Thyroid gland (tissue), 4 donors: ENCODE measurements at regions not wholly inside any gene's neighbourhood (a gene's known extent, or its start where the extent isn't known, plus 50 kb on each side); places are given as distances from the start of the nearest gene placed in this dataset.
"Not testable (repeated sequence)": the region's sequence is repeated elsewhere in the genome, so short reads cannot be mapped to it uniquely, and the experiment has no call there.

ENCODE experiments used
- DNase-seq, 2 donors: peaks; one replicate each; pipeline ENCODE4 v3.0.0-alpha.2; 2019
- H3K27ac ChIP-seq, 3 donors: fragments of 200-600 bp; sonication (generic); 1 replicate in 2 of 3; 2 replicates in 1 of 3; pipeline ENCODE4 v1.5.1; 2016 to 2019; ENCODE audit warnings: mild to moderate bottlenecking in 1 of 3, moderate library complexity in 1 of 3
- H3K27me3 ChIP-seq: fragments of 200-600 bp; sonication (generic); one replicate; pipeline ENCODE4 v1.5.1; 2019
- H3K36me3 ChIP-seq, 2 donors: fragments of 200-600 bp; sonication (generic); one replicate each; pipeline ENCODE4 v1.5.1; 2016 to 2019
- H3K4me1 ChIP-seq, 2 donors: fragments of 200-600 bp; sonication (generic); one replicate each; pipeline ENCODE4 v1.5.1; 2017 to 2019
- H3K4me3 ChIP-seq, 3 donors: fragments of 200-600 bp; sonication (generic); replicated peaks in 1 of 3; 1 replicate in 2 of 3; 2 replicates in 1 of 3; pipeline ENCODE4 v1.5.1; 2016; ENCODE audit warnings: mild to moderate bottlenecking in 1 of 3
- H3K9me3 ChIP-seq: fragments of 200-600 bp; sonication (generic); one replicate; pipeline ENCODE4 v1.5.1; 2017
- POLR2A ChIP-seq, 2 donors: fragments of 450-650 bp; IDR thresholded peaks; one replicate each; pipeline ENCODE4 v1.6.1; 2017; ENCODE audit warnings: antibody characterized with exemption in 2 of 2, mild to moderate bottlenecking in 2 of 2, moderate library complexity in 1 of 2
- WGBS, 2 donors: methylation state at CpG; one replicate each; pipeline ENCODE4 v1.1.5; 2017; 5-methylcytosine and 5-hydroxymethylcytosine counted together
- intact Hi-C: fragments of 100-400 bp; cut with DNase I; formaldehyde crosslinking; loops from one replicate; pipeline ENCODE4 v1.15.1; 2023
- TF ChIP-seq, protein P1 (sequence below), 6 experiments: fragments of 200-600 bp in 3 of 6; fragments of 450-650 bp in 3 of 6; sonication (generic) in 3 of 6; IDR thresholded peaks; one replicate each; pipeline ENCODE4 v1.5.1; 2016 to 2019; ENCODE audit warnings: antibody characterized with exemption in 6 of 6, mild to moderate bottlenecking in 2 of 6, inconsistent platforms in 1 of 6, moderate library complexity in 1 of 6

GRCh38 chr21:15309022-15309590 is 244.3 kb upstream of the NRIP1 start:
- Histone ChIP-seq H3K36me3 (no peaks in the 10 kb centered on the region), H3K4me1 (no peaks in the 10 kb centered on the region), H3K27me3 (no peaks in the 10 kb centered on the region), H3K4me3 (no peak overlapping the region), H3K9me3 (no peaks in the 10 kb centered on the region), H3K27ac (no peak overlapping the region)
- intact Hi-C loops, result no loop called here
- no peak for TF ChIP-seq POLR2A (IDR thresholded peaks at IDR 0.05)
- DNase-seq, result no peak
- WGBS, 2 donors, result 68 to 69% methylated on average over 4 of the region's 4 CpGs

DNA sequence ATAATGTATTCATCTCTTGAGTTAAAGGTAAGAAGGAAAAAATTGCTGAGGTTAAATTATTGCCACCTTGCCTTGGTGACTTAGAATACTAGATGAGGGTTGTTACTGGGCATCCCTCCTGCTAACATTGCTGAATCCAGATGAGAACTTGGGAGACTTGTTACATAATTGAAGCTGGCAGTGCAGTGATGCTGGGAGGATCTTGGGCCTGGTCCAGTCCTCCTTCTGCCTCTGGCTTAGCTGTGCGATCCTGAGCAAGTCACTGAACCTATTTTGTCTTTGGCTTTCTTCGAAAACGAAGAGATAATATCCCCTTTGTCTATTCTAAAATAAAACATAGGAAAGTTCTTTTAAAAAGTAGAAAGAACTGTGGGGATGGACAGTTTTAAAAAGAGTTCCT is 244.9 kb upstream of the NRIP1 start:
- Histone ChIP-seq H3K4me1 (no peaks in the 10 kb centered on the region), H3K36me3 (no peaks in the 10 kb centered on the region), H3K27me3 (no peaks in the 10 kb centered on the region), H3K27ac (no peak overlapping the region), H3K9me3 (no peaks in the 10 kb centered on the region), H3K4me3 (no peak overlapping the region)
- 70 to 90% methylated on average over 3 of the region's 3 CpGs for WGBS, 2 donors
- TF ChIP-seq, protein P1, sequence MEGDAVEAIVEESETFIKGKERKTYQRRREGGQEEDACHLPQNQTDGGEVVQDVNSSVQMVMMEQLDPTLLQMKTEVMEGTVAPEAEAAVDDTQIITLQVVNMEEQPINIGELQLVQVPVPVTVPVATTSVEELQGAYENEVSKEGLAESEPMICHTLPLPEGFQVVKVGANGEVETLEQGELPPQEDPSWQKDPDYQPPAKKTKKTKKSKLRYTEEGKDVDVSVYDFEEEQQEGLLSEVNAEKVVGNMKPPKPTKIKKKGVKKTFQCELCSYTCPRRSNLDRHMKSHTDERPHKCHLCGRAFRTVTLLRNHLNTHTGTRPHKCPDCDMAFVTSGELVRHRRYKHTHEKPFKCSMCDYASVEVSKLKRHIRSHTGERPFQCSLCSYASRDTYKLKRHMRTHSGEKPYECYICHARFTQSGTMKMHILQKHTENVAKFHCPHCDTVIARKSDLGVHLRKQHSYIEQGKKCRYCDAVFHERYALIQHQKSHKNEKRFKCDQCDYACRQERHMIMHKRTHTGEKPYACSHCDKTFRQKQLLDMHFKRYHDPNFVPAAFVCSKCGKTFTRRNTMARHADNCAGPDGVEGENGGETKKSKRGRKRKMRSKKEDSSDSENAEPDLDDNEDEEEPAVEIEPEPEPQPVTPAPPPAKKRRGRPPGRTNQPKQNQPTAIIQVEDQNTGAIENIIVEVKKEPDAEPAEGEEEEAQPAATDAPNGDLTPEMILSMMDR (IDR thresholded peaks at IDR 0.05), result no peak
- no peak for TF ChIP-seq POLR2A (IDR thresholded peaks at IDR 0.05)
- no peak for DNase-seq
- intact Hi-C loops, result no loop called here

DNA sequence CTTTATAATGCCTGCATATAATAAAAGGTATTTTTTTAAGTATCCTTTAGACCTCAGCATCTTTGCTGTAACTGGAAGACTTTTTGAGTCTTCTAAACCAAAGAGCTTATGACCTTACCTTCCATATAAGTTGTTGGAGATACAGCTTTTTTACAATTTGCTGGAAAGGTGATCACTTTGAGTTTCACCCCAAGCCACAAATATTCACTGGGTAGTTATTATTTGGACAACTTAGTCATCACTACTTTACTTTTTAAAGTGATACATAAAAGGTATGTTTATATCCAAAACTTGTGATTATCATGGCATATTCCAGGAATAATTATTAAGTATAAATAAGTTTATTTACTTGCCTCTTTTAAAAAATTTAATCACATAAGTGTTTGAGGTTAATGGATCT is 246.7 kb upstream of the NRIP1 start:
- intact Hi-C loops, result no loop called here
- no peak overlapping the region for H3K4me3 ChIP-seq
- TF ChIP-seq POLR2A (IDR thresholded peaks at IDR 0.05), result no peak
- TF ChIP-seq, protein P1 (IDR thresholded peaks at IDR 0.05), result no peak
- no peaks in the 10 kb centered on the region for H3K27me3 ChIP-seq
- no peak for DNase-seq
- no peaks in the 10 kb centered on the region for H3K36me3 ChIP-seq
- no peaks in the 10 kb centered on the region for H3K4me1 ChIP-seq
- no peaks in the 10 kb centered on the region for H3K9me3 ChIP-seq
- H3K27ac ChIP-seq, result no peak overlapping the region

DNA sequence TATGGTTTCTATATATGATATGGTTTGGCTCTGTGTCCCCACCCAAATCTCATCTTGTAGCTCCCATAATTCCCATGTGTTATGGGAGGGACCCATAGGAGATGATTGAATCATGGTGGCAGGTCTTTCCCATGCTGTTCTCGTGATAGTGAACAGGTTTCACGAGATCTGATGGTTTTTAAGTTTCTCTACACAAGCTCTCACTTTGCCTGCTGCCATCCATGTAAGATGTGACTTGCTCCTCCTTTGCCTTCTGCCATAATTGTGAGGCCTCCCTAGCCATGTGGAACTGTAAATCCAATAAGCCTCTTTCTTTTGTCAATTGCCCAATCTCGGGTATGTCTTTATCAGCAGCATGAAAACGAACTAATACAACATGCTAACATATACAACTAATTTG is 252.2 kb upstream of the NRIP1 start:
- 89 to 93% methylated on average over 4 of the region's 4 CpGs for WGBS, 2 donors
- H3K27me3 ChIP-seq, intact Hi-C loops: not testable (repeated sequence)

DNA sequence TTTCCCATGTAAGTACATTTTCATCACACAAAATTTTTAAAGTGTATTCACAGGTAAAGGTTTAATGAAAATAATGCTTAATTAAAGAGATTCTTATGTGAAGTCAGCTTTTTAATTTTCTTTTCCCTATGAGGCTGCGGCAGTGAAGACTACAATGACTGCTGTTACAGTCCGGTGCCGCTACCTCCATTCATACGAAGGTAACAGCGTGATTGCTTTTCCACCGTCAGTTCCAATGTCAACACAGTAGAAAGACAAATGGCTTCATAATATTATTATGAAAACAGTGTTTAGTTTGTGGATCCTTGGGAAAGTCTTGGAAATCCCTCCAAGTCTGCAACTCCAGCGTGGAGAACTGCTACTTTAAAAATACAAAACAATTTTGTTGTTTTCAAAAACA is 254.9 kb upstream of the NRIP1 start:
- Histone ChIP-seq H3K4me3 (no peak overlapping the region), H3K27ac (no peak overlapping the region), H3K27me3 (no peaks in the 10 kb centered on the region), H3K36me3 (no peaks in the 10 kb centered on the region), H3K9me3 (no peaks in the 10 kb centered on the region), H3K4me1 (no peaks in the 10 kb centered on the region)
- intact Hi-C loops, result no loop called here
- TF ChIP-seq, protein P1 (IDR thresholded peaks at IDR 0.05), result no peak
- no peak for TF ChIP-seq POLR2A (IDR thresholded peaks at IDR 0.05)
- DNase-seq, result no peak
- WGBS, 2 donors, result 57 to 66% methylated on average over 7 of the region's 7 CpGs

More for the DNA sequence above, 252.2 kb upstream of the NRIP1 start:
- not testable (repeated sequence) for H3K36me3 ChIP-seq, H3K4me1 ChIP-seq, H3K4me3 ChIP-seq, H3K9me3 ChIP-seq, DNase-seq, H3K27ac ChIP-seq

DNA sequence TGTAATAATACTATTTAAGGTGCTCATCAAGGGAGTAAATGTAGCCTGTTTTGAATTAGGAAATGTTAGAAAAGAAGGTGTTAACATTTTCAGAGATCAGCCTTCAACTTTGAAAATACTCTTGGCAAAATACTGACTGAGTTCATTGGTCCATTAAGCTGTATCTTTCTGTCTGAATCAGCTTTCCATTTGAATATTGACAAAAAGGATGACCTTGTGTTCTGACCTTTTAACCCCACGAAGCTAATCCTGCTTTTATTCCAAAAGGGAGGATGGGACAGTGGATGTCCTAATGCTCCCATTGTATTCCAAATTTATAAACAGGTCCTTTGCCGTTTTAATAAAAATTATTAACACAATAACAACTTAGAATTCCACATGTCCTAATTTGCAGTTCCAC is 259.7 kb upstream of the NRIP1 start:
- Histone ChIP-seq H3K4me1 (no peaks in the 10 kb centered on the region), H3K36me3 (no peaks in the 10 kb centered on the region), H3K9me3 (no peaks in the 10 kb centered on the region), H3K27me3 (no peaks in the 10 kb centered on the region), H3K4me3 (no peak overlapping the region), H3K27ac (no peak overlapping the region)
- no peak for TF ChIP-seq POLR2A (IDR thresholded peaks at IDR 0.05)
- TF ChIP-seq, protein P1 (IDR thresholded peaks at IDR 0.05), result no peak
- WGBS, 2 donors, result 58 to 61% methylated on average over 2 of the region's 2 CpGs
- no peak for DNase-seq
- intact Hi-C loops, result no loop called here
